ENCODE measurements at regions not wholly inside any gene's neighbourhood (a gene's known extent, or its start where the extent isn't known, plus 50 kb on each side); places are given as distances from the start of the nearest gene placed in this dataset.

GRCh38 chr2:65507102-65508069 is 75.0 kb upstream of the SPRED2 start:
- Histone ChIP-seq H3K4me3 (ENCODE audit: low read depth, low read length, poor library complexity, severe bottlenecking) (no peak overlapping the region), H3K4me1 (ENCODE audit: insufficient read depth, low read length, poor library complexity, severe bottlenecking) (no peaks in the 10 kb centered on the region), H3K9me3 (ENCODE audit: low read depth, low read length, poor library complexity, severe bottlenecking) (no peaks in the 10 kb centered on the region), H3K36me3 (ENCODE audit: insufficient read depth, low read length, poor library complexity, severe bottlenecking) (no peaks in the 10 kb centered on the region), H3K27ac (ENCODE audit: low read depth, low read length, poor library complexity, severe bottlenecking) (no peak overlapping the region), H3K27me3 (replicated peaks; ENCODE audit: insufficient read depth, low read depth, low read length, poor library complexity) (no peaks in the 10 kb centered on the region)
- no peak for DNase-seq (ENCODE audit: low spot score)
- intact Hi-C loops (cut with micrococcal nuclease; ENCODE audit: unreplicated experiment): no loop called here
- TF ChIP-seq EZH2 (IDR thresholded peaks at IDR 0.05; ENCODE audit: borderline replicate concordance, low read depth, low read length, poor library complexity, severe bottlenecking): no peak
- TF ChIP-seq CTCF (conservative IDR thresholded peaks at IDR 0.05; ENCODE audit: low read depth, low read length): no peak
- BruUV-seq (replicated peaks): no TSS peak
- ChIA-PET POLR2A (ENCODE audit: low non-redundant PET) (no interaction called here), CTCF (no interaction called here)

DNA sequence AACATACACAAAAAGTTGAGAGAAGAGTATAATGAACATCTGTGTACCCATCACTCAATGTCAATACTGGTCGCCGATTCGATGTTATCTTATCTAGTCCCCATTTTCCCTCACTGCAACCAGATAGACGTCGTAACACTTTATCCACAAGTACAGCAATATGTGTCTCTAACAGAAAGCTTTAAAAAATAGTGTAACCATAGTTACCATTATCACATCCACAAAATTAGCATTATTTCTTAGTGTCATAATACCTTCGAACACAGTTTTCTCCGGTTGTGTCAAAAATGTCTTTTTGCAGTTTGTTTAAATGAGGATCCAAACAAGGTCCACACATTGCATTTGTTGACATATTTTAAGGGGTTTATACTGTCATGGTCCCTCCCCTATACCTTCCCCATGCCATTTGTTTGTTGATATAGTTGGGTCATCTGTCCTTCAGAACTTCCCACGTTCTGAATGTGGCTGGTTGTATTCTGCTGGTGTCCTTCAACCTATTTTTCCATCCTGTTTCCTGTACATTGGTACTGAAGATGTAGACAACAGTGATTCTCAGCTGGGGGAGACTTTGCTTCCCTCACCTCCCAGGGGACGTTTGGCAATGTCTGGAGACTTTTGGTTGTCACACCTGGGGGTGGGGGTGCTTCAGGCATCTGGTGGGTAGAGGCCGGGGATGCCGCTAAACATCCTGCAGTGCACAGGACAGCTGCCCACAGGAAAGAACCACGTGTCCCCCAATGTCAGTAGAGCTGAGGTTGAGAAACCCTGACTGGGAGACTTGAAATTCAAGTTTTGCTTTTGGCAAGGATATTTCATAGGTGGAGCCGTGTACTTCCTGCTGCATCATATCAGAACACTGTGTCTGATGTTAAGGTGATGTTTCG is 72.7 kb upstream of the SPRED2 start:
- no peak overlapping the region for H3K27ac ChIP-seq (ENCODE audit: low read depth, low read length, poor library complexity, severe bottlenecking)
- ChIA-PET CTCF (no interaction called here), POLR2A (ENCODE audit: low non-redundant PET) (no interaction called here)
- TF ChIP-seq CTCF (conservative IDR thresholded peaks at IDR 0.05; ENCODE audit: low read depth, low read length): no peak
- H3K36me3 ChIP-seq (ENCODE audit: insufficient read depth, low read length, poor library complexity, severe bottlenecking): no peaks in the 10 kb centered on the region
- H3K4me3 ChIP-seq (ENCODE audit: low read depth, low read length, poor library complexity, severe bottlenecking): no peak overlapping the region
- no peak for DNase-seq (ENCODE audit: low spot score)
- H3K27me3 ChIP-seq (replicated peaks; ENCODE audit: insufficient read depth, low read depth, low read length, poor library complexity): no peaks in the 10 kb centered on the region
- H3K4me1 ChIP-seq (ENCODE audit: insufficient read depth, low read length, poor library complexity, severe bottlenecking): no peaks in the 10 kb centered on the region
- BruUV-seq (replicated peaks): no TSS peak
- intact Hi-C loops (cut with micrococcal nuclease; ENCODE audit: unreplicated experiment): no loop called here
- H3K9me3 ChIP-seq (ENCODE audit: low read depth, low read length, poor library complexity, severe bottlenecking): no peaks in the 10 kb centered on the region

- no peaks in the 10 kb centered on the region for H3K4me1 ChIP-seq (ENCODE audit: insufficient read depth, low read length, poor library complexity, severe bottlenecking)
- intact Hi-C loops (cut with micrococcal nuclease; ENCODE audit: unreplicated experiment): no loop called here
- H3K9me3 ChIP-seq (ENCODE audit: low read depth, low read length, poor library complexity, severe bottlenecking): no peaks in the 10 kb centered on the region
- no peak for DNase-seq (ENCODE audit: low spot score)
- H3K27me3 ChIP-seq (replicated peaks; ENCODE audit: insufficient read depth, low read depth, low read length, poor library complexity): no peaks in the 10 kb centered on the region
- POLR2A ChIA-PET (ENCODE audit: low non-redundant PET): no interaction called here
- CTCF ChIA-PET: interaction anchor here (0.6 kb wide), 1 partner anchor 180 kb away, joined by 3 read pairs; no protein-coding TSS in a partner anchor
- TF ChIP-seq CTCF (conservative IDR thresholded peaks at IDR 0.05; ENCODE audit: low read depth, low read length) (no peak), EZH2 (IDR thresholded peaks at IDR 0.05; ENCODE audit: borderline replicate concordance, low read depth, low read length, poor library complexity, severe bottlenecking) (no peak)
- H3K36me3 ChIP-seq (ENCODE audit: insufficient read depth, low read length, poor library complexity, severe bottlenecking): no peaks in the 10 kb centered on the region
- no TSS peak for BruUV-seq (replicated peaks)
- H3K4me3 ChIP-seq (ENCODE audit: low read depth, low read length, poor library complexity, severe bottlenecking): no peak overlapping the region
- H3K27ac ChIP-seq (ENCODE audit: low read depth, low read length, poor library complexity, severe bottlenecking): no peak overlapping the region
Observed at GRCh38 chr2:65504201-65504600, 71.8 kb upstream of the SPRED2 start.
